ENCODE measurements at regions not wholly inside any gene's neighbourhood (a gene's known extent, or its start where the extent isn't known, plus 50 kb on each side); places are given as distances from the start of the nearest gene placed in this dataset.

DNA sequence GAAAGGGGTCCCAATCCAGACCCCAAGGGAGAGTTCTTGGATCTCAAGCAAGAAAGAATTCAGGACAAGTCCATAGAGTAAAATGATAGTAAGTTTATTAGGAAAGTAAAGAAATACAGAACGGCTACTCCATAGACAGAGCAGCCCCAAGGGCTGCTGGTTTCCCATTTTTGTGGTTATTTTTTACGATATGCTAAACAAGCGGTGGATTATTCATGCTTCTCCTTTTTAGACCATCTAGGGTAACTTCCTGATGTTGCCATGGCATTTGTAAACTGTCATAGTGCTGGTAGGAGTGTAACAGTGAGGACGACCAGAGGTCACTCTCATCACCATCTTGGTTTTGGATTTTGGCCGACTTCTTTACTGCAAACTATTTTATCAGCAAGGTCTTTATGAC, 1033.4 kb downstream of the SORCS3 start:
- TF ChIP-seq CTCF (IDR thresholded peaks at IDR 0.05) (no peak), POLR2A (IDR thresholded peaks at IDR 0.05) (no peak), POLR2AphosphoS5 (IDR thresholded peaks at IDR 0.05) (no peak)

All from suprapubic skin (tissue), 4 donors.